ENCODE measurements at regions not wholly inside any gene's neighbourhood (a gene's known extent, or its start where the extent isn't known, plus 50 kb on each side); places are given as distances from the start of the nearest gene placed in this dataset.

DNA sequence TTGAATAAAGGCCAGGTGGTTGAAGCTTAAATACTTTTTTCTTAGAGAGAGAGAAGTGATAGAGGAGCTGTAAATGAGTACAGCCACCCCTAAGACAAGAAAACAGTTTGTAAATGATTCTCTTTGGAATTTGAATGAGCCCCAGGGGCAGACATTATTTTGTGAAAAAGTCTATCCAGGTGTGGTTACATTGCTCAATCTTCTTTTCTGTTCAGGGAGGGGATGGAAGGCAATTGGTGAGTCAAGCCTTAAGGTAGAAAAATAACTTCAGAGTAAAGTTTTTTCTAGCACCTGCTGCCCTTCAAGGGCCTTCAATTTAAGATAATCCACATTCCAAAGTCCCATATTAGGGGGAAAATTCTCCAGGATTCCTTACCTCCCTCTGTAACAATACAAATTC lies 646.7 kb downstream of the PDHA2 start:
- H3K27ac Mint-ChIP-seq, result no peak overlapping the region
- H3K36me3 Mint-ChIP-seq (ENCODE audit: low read depth), result no peaks in the 10 kb centered on the region
- no peak for TF ChIP-seq CTCF (IDR thresholded peaks at IDR 0.05; ENCODE audit: unreplicated experiment in 3 of 3)
- H3K9me3 Mint-ChIP-seq, result peaks cover 12% of the 10 kb centered on the region
- no peaks in the 10 kb centered on the region for H3K27me3 Mint-ChIP-seq (ENCODE audit: low read depth)
- H3K4me1 Mint-ChIP-seq, result peaks cover 15% of the 10 kb centered on the region
- H3K4me3 Mint-ChIP-seq, result no peak overlapping the region

GRCh38 chr4:96497621-96498020 lies 657.7 kb downstream of the PDHA2 start:
- no peaks in the 10 kb centered on the region for H3K27me3 Mint-ChIP-seq (ENCODE audit: low read depth)
- H3K27ac Mint-ChIP-seq, result no peak overlapping the region
- H3K4me3 Mint-ChIP-seq, result no peak overlapping the region
- H3K36me3 Mint-ChIP-seq (ENCODE audit: low read depth), result no peaks in the 10 kb centered on the region
- H3K4me1 Mint-ChIP-seq, result no peaks in the 10 kb centered on the region
- H3K9me3 Mint-ChIP-seq, result peaks cover 30% of the 10 kb centered on the region
- TF ChIP-seq CTCF (IDR thresholded peaks at IDR 0.05; ENCODE audit: unreplicated experiment in 3 of 3), result no peak

- Mint-ChIP-seq H3K4me1 (no peaks in the 10 kb centered on the region), H3K27me3 (ENCODE audit: low read depth) (no peaks in the 10 kb centered on the region), H3K36me3 (ENCODE audit: low read depth) (no peaks in the 10 kb centered on the region), H3K4me3 (no peak overlapping the region), H3K9me3 (peaks cover 11% of the 10 kb centered on the region), H3K27ac (no peak overlapping the region)
- TF ChIP-seq CTCF (IDR thresholded peaks at IDR 0.05; ENCODE audit: unreplicated experiment in 3 of 3), result no peak
These were observed 664.5 kb downstream of the PDHA2 start for GRCh38 chr4:96504386-96504785.

DNA sequence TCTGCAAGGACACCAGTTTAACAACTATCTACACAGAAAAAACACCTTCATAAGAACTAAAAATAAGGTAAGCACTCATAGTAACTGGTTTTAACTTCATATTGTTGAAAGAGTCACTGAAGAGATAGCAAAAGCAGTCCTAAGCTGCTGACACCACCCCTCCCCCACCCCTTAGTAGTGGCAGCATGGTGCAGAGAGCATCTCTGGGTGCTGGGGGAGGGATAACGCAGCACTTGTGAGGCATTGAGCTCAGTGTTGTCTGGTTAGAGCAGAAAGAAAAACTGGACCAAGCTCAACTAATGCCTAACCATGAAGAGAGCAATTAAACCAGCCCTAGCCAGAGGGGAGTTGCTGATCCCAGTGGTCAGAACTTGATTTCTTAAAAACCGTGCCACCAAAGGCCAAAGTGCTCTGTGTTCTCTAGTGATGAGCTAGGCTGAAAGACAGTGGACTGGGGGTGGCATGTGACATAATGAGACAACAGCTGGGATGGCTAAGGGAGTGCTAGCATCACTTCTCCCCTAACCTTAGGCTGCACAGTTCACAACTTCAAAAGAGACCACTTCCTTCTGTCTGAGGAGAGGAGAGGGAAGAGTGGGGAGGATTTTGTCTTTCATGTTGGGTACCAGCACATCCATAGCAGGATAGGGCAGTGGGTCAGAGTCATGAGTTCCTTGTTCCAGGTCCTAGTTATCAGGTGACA lies 669.3 kb downstream of the PDHA2 start:
- Mint-ChIP-seq H3K36me3 (ENCODE audit: low read depth) (no peaks in the 10 kb centered on the region), H3K9me3 (peaks cover 23% of the 10 kb centered on the region), H3K27me3 (ENCODE audit: low read depth) (no peaks in the 10 kb centered on the region), H3K27ac (no peak overlapping the region), H3K4me3 (no peak overlapping the region), H3K4me1 (no peaks in the 10 kb centered on the region)
- no peak for TF ChIP-seq CTCF (IDR thresholded peaks at IDR 0.05; ENCODE audit: unreplicated experiment in 3 of 3)

DNA sequence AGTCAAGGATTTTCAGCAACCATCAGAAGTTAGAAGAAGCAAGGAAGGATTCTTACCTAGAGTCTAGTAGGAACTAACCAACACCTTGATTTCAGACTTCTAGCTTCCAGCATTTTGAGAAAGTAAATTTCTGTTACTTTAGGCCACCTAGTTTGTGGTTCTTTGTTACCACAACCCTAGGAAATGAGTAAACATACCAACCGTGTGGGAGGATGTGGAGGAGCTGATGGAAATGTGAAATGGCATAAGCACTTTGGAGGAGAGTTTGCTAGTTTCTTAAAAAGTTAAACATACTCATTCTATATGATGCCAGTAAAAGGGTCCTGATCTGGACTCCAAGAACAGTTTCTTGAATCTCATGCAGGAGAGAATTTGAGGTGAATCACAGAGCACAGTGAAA lies 679.4 kb downstream of the PDHA2 start:
- Mint-ChIP-seq H3K4me3 (no peak overlapping the region), H3K4me1 (no peaks in the 10 kb centered on the region), H3K27me3 (ENCODE audit: low read depth) (no peaks in the 10 kb centered on the region), H3K9me3 (no peaks in the 10 kb centered on the region), H3K36me3 (ENCODE audit: low read depth) (no peaks in the 10 kb centered on the region), H3K27ac (no peak overlapping the region)
- no peak for TF ChIP-seq CTCF (IDR thresholded peaks at IDR 0.05; ENCODE audit: unreplicated experiment in 3 of 3)

- TF ChIP-seq CTCF (IDR thresholded peaks at IDR 0.05; ENCODE audit: unreplicated experiment in 3 of 3), result no peak
- Mint-ChIP-seq H3K36me3 (ENCODE audit: low read depth) (no peaks in the 10 kb centered on the region), H3K27me3 (ENCODE audit: low read depth) (no peaks in the 10 kb centered on the region), H3K4me1 (peaks cover 11% of the 10 kb centered on the region), H3K4me3 (no peak overlapping the region), H3K9me3 (no peaks in the 10 kb centered on the region), H3K27ac (no peak overlapping the region)
These were observed 681.2 kb downstream of the PDHA2 start for GRCh38 chr4:96521046-96521536.
